Thoracic aorta (tissue), 2 donors: ENCODE measurements at regions not wholly inside any gene's neighbourhood (a gene's known extent, or its start where the extent isn't known, plus 50 kb on each side); places are given as distances from the start of the nearest gene placed in this dataset.
"Not testable (repeated sequence)": the region's sequence is repeated elsewhere in the genome, so short reads cannot be mapped to it uniquely, and the experiment has no call there.

Source experiments
- ATAC-seq: fragments of 150-250 bp; one replicate; pipeline ENCODE4 v1.8.0; 2017; ENCODE audit warnings: low read depth; ENCODE audit not compliant: insufficient number of reproducible peaks, low FRiP score
- DNase-seq: peaks from one replicate; pipeline ENCODE4 v3.0.0-alpha.2; 2020; ENCODE audit warnings: low spot score
- H3K27ac ChIP-seq, 2 donors: fragments of 200-600 bp; sonication (generic); 1 replicate in 1 of 2; 2 replicates in 1 of 2; pipeline ENCODE4 v1.5.1; 2016; ENCODE audit warnings: mild to moderate bottlenecking in 2 of 2, moderate library complexity in 2 of 2
- H3K27me3 ChIP-seq: fragments of 200-600 bp; sonication (generic); replicated peaks from 2 replicates; pipeline ENCODE4 v1.6.0; 2016; ENCODE audit warnings: mild to moderate bottlenecking; ENCODE audit not compliant: insufficient read depth
- H3K36me3 ChIP-seq: fragments of 200-600 bp; sonication (generic); one replicate; pipeline ENCODE4 v1.5.1; 2016
- H3K4me1 ChIP-seq, 2 donors: fragments of 200-600 bp; sonication (generic); 1 replicate in 1 of 2; 2 replicates in 1 of 2; pipeline versions ENCODE4 v1.5.1 to v1.6.0; 2016; ENCODE audit warnings: low read depth in 2 of 2, mild to moderate bottlenecking in 1 of 2; ENCODE audit not compliant: control insufficient read depth in 1 of 2
- H3K4me3 ChIP-seq: fragments of 200-600 bp; sonication (generic); 2 replicates; pipeline ENCODE4 v1.5.1; 2016; ENCODE audit warnings: mild to moderate bottlenecking
- H3K9me3 ChIP-seq: fragments of 200-600 bp; sonication (generic); 2 replicates; pipeline ENCODE4 v1.5.1; 2016
- CTCF ChIP-seq: fragments of 200-600 bp; sonication (generic); IDR thresholded peaks from one replicate; pipeline ENCODE4 v1.5.1; 2019; ENCODE audit warnings: antibody characterized with exemption

- TF ChIP-seq CTCF, result no peak
- no peaks in the 10 kb centered on the region for H3K36me3 ChIP-seq
- H3K27ac ChIP-seq, result no peak overlapping the region
- no peaks in the 10 kb centered on the region for H3K27me3 ChIP-seq
- no peak overlapping the region for H3K4me3 ChIP-seq
- no peaks in the 10 kb centered on the region for H3K4me1 ChIP-seq
- DNase-seq, result no peak
- ATAC-seq, result no peak
- H3K9me3 ChIP-seq, result peaks cover 11% of the 10 kb centered on the region
These were observed 470.4 kb downstream of the TRHDE start for GRCh38 chr12:72742568-72742967.

- no peak for DNase-seq
- H3K27me3 ChIP-seq, result no peaks in the 10 kb centered on the region
- no peak for ATAC-seq
- no peaks in the 10 kb centered on the region for H3K4me1 ChIP-seq
- no peak for TF ChIP-seq CTCF
- H3K4me3 ChIP-seq, result no peak overlapping the region
- H3K9me3 ChIP-seq, result peaks cover 11% of the 10 kb centered on the region
- no peak overlapping the region for H3K27ac ChIP-seq
- H3K36me3 ChIP-seq, result no peaks in the 10 kb centered on the region
These were observed 473.9 kb downstream of the TRHDE start for GRCh38 chr12:72746048-72746447.

GRCh38 chr12:72747111-72747849 lies 475.1 kb downstream of the TRHDE start:
- Histone ChIP-seq H3K27ac (no peak overlapping the region), H3K9me3 (peaks cover 10% of the 10 kb centered on the region), H3K27me3 (no peaks in the 10 kb centered on the region), H3K4me3 (no peak overlapping the region), H3K36me3 (no peaks in the 10 kb centered on the region), H3K4me1 (no peaks in the 10 kb centered on the region)
- no peak for DNase-seq
- TF ChIP-seq CTCF, result no peak
- ATAC-seq, result no peak

GRCh38 chr12:72748971-72749370 lies 476.8 kb downstream of the TRHDE start:
- H3K4me1 ChIP-seq, result no peaks in the 10 kb centered on the region
- TF ChIP-seq CTCF, result no peak
- no peaks in the 10 kb centered on the region for H3K36me3 ChIP-seq
- H3K9me3 ChIP-seq, result no peaks in the 10 kb centered on the region
- H3K4me3 ChIP-seq, result no peak overlapping the region
- DNase-seq (no peak), ATAC-seq (no peak)
- H3K27me3 ChIP-seq, result no peaks in the 10 kb centered on the region
- no peak overlapping the region for H3K27ac ChIP-seq

- H3K27me3 ChIP-seq, result no peaks in the 10 kb centered on the region
- H3K27ac ChIP-seq, result no peak overlapping the region
- no peaks in the 10 kb centered on the region for H3K36me3 ChIP-seq
- no peak for TF ChIP-seq CTCF
- ATAC-seq (no peak), DNase-seq (no peak)
- no peaks in the 10 kb centered on the region for H3K9me3 ChIP-seq
- H3K4me3 ChIP-seq, result no peak overlapping the region
- no peaks in the 10 kb centered on the region for H3K4me1 ChIP-seq
These were observed 481.4 kb downstream of the TRHDE start for GRCh38 chr12:72753571-72753970.

- H3K27ac ChIP-seq, H3K9me3 ChIP-seq, H3K36me3 ChIP-seq, H3K27me3 ChIP-seq, H3K4me3 ChIP-seq, H3K4me1 ChIP-seq, ATAC-seq, DNase-seq: not testable (repeated sequence)
These were observed 481.9 kb downstream of the TRHDE start for GRCh38 chr12:72754026-72754425.
